GM23248 (cell line): ENCODE measurements at regions not wholly inside any gene's neighbourhood (a gene's known extent, or its start where the extent isn't known, plus 50 kb on each side); places are given as distances from the start of the nearest gene placed in this dataset.

ENCODE experiments used
- DNase-seq: peaks from one replicate; pipeline ENCODE4 v3.0.0-alpha.2; 2015
- H2AFZ ChIP-seq: fragments of 200-600 bp; sonication (generic); 2 replicates; pipeline ENCODE4 v1.6.1; 2016; ENCODE audit warnings: antibody characterized with exemption
- H3F3A ChIP-seq: fragments of 200-600 bp; sonication (generic); 2 replicates; pipeline ENCODE4 v1.6.1; 2016; ENCODE audit warnings: mild to moderate bottlenecking, antibody characterized with exemption, mixed run types; ENCODE audit not compliant: insufficient read depth
- H3K27ac ChIP-seq: fragments of 200-600 bp; sonication (generic); 2 replicates; pipeline ENCODE4 v1.5.1; 2016; ENCODE audit warnings: mild to moderate bottlenecking
- H3K27me3 ChIP-seq: fragments of 200-600 bp; sonication (generic); replicated peaks from 2 replicates; pipeline ENCODE4 v1.6.1; 2016; ENCODE audit warnings: mild to moderate bottlenecking; ENCODE audit not compliant: insufficient read depth
- H3K36me3 ChIP-seq: fragments of 200-600 bp; sonication (generic); 2 replicates; pipeline ENCODE4 v1.6.1; 2016; ENCODE audit warnings: low read depth, mild to moderate bottlenecking
- H3K4me1 ChIP-seq: fragments of 200-600 bp; sonication (generic); 2 replicates; pipeline ENCODE4 v1.6.1; 2016; ENCODE audit warnings: mild to moderate bottlenecking; ENCODE audit not compliant: insufficient read depth
- H3K4me2 ChIP-seq: fragments of 200-600 bp; sonication (generic); one replicate; pipeline ENCODE4 v1.6.1; 2016; ENCODE audit warnings: mild to moderate bottlenecking; ENCODE audit not compliant: unreplicated experiment
- H3K4me3 ChIP-seq: fragments of 200-600 bp; sonication (generic); 2 replicates; pipeline ENCODE4 v1.5.1; 2016; ENCODE audit warnings: mild to moderate bottlenecking
- H3K79me2 ChIP-seq: fragments of 200-600 bp; sonication (generic); 2 replicates; pipeline ENCODE4 v1.6.1; 2016; ENCODE audit warnings: mild to moderate bottlenecking; ENCODE audit not compliant: insufficient read depth
- H3K9ac ChIP-seq: fragments of 200-600 bp; sonication (generic); 2 replicates; pipeline ENCODE4 v1.6.1; 2016; ENCODE audit warnings: mild to moderate bottlenecking
- H3K9me2 ChIP-seq: fragments of 200-600 bp; sonication (generic); 2 replicates; pipeline ENCODE4 v1.6.1; 2016; ENCODE audit warnings: mixed run types, mild to moderate bottlenecking, moderate library complexity; ENCODE audit not compliant: insufficient read depth
- H3K9me3 ChIP-seq: fragments of 200-600 bp; sonication (generic); one replicate; pipeline ENCODE4 v1.6.1; 2017; ENCODE audit warnings: low read depth
- H4K20me1 ChIP-seq: fragments of 200-600 bp; sonication (generic); 2 replicates; pipeline ENCODE4 v1.6.0; 2016; ENCODE audit not compliant: insufficient read depth
- EZH2 ChIP-seq: fragments of 200-600 bp; sonication (generic); IDR thresholded peaks from 2 replicates; pipeline ENCODE4 v1.6.1; 2018; ENCODE audit warnings: antibody characterized with exemption, mild to moderate bottlenecking; ENCODE audit not compliant: insufficient read depth, poor library complexity, severe bottlenecking
- EZH2phosphoT487 ChIP-seq: fragments of 200-600 bp; sonication (generic); IDR thresholded peaks from 2 replicates; pipeline ENCODE4 v1.6.1; 2018; ENCODE audit warnings: antibody characterized with exemption, moderate library complexity, mild to moderate bottlenecking, low read depth; ENCODE audit not compliant: insufficient read depth
- WGBS, 2 experiments: methylation state at CpG; one replicate each; pipeline ENCODE4 v1.1.6; 2015 to 2017; ENCODE audit warnings: low lambda C conversion rate in 2 of 2, low coverage in 1 of 2; ENCODE audit errors: missing lambda C conversion rate in 2 of 2; 5-methylcytosine and 5-hydroxymethylcytosine counted together
- in situ Hi-C: fragments of 300-500 bp; cut with MboI; formaldehyde crosslinking; loops from 2 replicates; pipeline ENCODE4 v1.15.0; 2020

DNA sequence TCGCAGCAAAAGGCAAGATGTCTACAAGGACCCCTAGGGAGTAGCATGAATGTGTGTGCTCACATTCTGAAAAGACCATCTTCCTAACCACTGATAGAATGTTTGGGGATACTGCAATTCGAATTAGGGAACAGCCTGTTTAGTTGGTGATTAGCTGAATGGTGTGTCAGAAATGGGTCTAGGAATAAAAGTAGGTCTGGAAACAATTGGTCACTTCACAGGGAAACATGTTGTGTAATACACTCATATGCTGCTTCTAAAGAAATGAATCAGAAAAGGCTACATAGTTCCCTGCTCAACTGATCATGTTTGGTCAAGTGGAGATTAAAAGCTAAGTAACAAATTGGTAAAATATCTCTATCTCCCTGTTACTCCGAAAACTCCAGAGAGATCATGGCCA lies 2362.4 kb upstream of the TENM3 start:
- no peak overlapping the region for H3K4me2 ChIP-seq
- no peak overlapping the region for H3K27ac ChIP-seq
- no peaks in the 10 kb centered on the region for H4K20me1 ChIP-seq
- no peaks in the 10 kb centered on the region for H3K36me3 ChIP-seq
- TF ChIP-seq EZH2: no peak
- no peaks in the 10 kb centered on the region for H3K4me1 ChIP-seq
- in situ Hi-C loops: no loop called here
- WGBS, 2 experiments: 9 to 17% methylated on average over 3 of the region's 3 CpGs
- H3K9me3 ChIP-seq: no peaks in the 10 kb centered on the region
- no peak overlapping the region for H3K4me3 ChIP-seq
- no peaks in the 10 kb centered on the region for H3K27me3 ChIP-seq
- no peaks in the 10 kb centered on the region for H3K79me2 ChIP-seq
- no peaks in the 10 kb centered on the region for H3F3A ChIP-seq
- DNase-seq: no peak
- H3K9ac ChIP-seq: no peak overlapping the region
- H2AFZ ChIP-seq: no peak overlapping the region
- no peaks in the 10 kb centered on the region for H3K9me2 ChIP-seq

GRCh38 chr4:179894066-179894778 lies 2349.0 kb upstream of the TENM3 start:
- no peaks in the 10 kb centered on the region for H3K27me3 ChIP-seq
- no peak overlapping the region for H3K27ac ChIP-seq
- no peaks in the 10 kb centered on the region for H3K4me1 ChIP-seq
- in situ Hi-C loops: no loop called here
- H3K9me3 ChIP-seq: no peaks in the 10 kb centered on the region
- no peaks in the 10 kb centered on the region for H3K79me2 ChIP-seq
- H4K20me1 ChIP-seq: no peaks in the 10 kb centered on the region
- TF ChIP-seq EZH2phosphoT487: no peak
- TF ChIP-seq EZH2: no peak
- H3K4me2 ChIP-seq: no peak overlapping the region
- no peak overlapping the region for H2AFZ ChIP-seq
- DNase-seq: no peak
- 0 to 1% methylated on average over 3 of the region's 3 CpGs for WGBS, 2 experiments
- no peaks in the 10 kb centered on the region for H3K9me2 ChIP-seq
- no peak overlapping the region for H3K4me3 ChIP-seq
- no peak overlapping the region for H3K9ac ChIP-seq
- H3K36me3 ChIP-seq: no peaks in the 10 kb centered on the region
- H3F3A ChIP-seq: no peaks in the 10 kb centered on the region

DNA sequence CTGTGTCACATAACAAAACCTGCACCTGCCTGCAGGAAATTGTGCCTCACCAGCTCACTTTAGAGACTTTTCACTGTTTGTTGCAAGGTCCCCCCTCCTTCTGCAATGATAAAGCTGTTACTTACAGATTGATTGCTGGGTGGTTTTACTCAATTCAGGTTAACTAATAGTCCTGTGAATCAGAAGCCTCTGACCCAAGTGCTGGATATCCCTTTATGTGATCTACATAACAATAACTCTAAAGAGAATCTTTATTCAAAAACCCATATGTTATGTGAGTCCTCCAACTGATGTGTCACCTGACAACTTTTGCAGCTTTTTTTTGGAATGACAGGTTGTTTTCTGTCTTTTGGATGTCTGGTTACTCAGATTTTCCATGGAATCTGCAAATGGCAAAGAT lies 2323.6 kb upstream of the TENM3 start:
- H3K4me2 ChIP-seq: no peak overlapping the region
- H3K4me1 ChIP-seq: no peaks in the 10 kb centered on the region
- in situ Hi-C loops: no loop called here
- H3K9me3 ChIP-seq: no peaks in the 10 kb centered on the region
- no peak for TF ChIP-seq EZH2
- H3K79me2 ChIP-seq: no peaks in the 10 kb centered on the region
- no peaks in the 10 kb centered on the region for H3K27me3 ChIP-seq
- no peak overlapping the region for H2AFZ ChIP-seq
- H3F3A ChIP-seq: no peaks in the 10 kb centered on the region
- H4K20me1 ChIP-seq: no peaks in the 10 kb centered on the region
- no peak overlapping the region for H3K4me3 ChIP-seq
- no peak overlapping the region for H3K9ac ChIP-seq
- DNase-seq: no peak
- H3K36me3 ChIP-seq: no peaks in the 10 kb centered on the region; the same call in 1 of the 2 replicates
- no peak overlapping the region for H3K27ac ChIP-seq
- no peaks in the 10 kb centered on the region for H3K9me2 ChIP-seq

- in situ Hi-C loops: no loop called here
Measured at GRCh38 chr4:179927473-179927872, 2315.7 kb upstream of the TENM3 start.

DNA sequence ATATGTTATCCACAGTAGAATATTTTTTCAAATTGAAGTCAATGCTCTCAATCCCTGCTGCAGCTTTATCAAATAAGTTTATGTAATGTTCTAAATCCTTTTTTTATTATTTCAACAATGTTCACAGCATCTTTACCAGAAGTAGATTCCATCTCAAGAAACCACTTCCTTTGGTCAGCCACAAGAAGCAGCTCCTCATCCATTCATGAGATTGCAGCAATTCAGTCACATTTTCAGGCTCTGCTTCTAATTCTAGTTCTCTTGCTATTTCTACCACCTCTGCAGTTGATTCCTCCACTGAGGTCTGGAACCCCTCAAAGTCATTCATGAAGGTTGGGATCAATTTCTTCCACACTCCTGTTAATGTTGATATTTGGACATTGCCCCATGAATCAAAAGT lies 2301.3 kb upstream of the TENM3 start:
- H3K4me1 ChIP-seq: no peaks in the 10 kb centered on the region
- H2AFZ ChIP-seq: no peak overlapping the region
- H3K9me3 ChIP-seq: peaks cover 5% of the 10 kb centered on the region
- H3K27ac ChIP-seq: no peak overlapping the region
- no peak overlapping the region for H3K9ac ChIP-seq
- no peaks in the 10 kb centered on the region for H3K27me3 ChIP-seq
- H3K4me2 ChIP-seq: no peak overlapping the region
- DNase-seq: no peak
- no peak overlapping the region for H3K4me3 ChIP-seq
- H4K20me1 ChIP-seq: no peaks in the 10 kb centered on the region
- H3F3A ChIP-seq: no peaks in the 10 kb centered on the region
- in situ Hi-C loops: no loop called here
- H3K79me2 ChIP-seq: no peaks in the 10 kb centered on the region
- TF ChIP-seq EZH2 (no peak), EZH2phosphoT487 (no peak)
- no peaks in the 10 kb centered on the region for H3K36me3 ChIP-seq
- no peaks in the 10 kb centered on the region for H3K9me2 ChIP-seq

More at GRCh38 chr4:179927473-179927872, 2315.7 kb upstream of the TENM3 start:
- no peak for DNase-seq
- Histone ChIP-seq H3K27me3 (no peaks in the 10 kb centered on the region), H3K9me2 (no peaks in the 10 kb centered on the region), H3K36me3 (no peaks in the 10 kb centered on the region), H3K4me1 (no peaks in the 10 kb centered on the region), H3K27ac (no peak overlapping the region), H3K9ac (no peak overlapping the region), H3K4me2 (no peak overlapping the region), H4K20me1 (no peaks in the 10 kb centered on the region), H3K4me3 (no peak overlapping the region), H3K79me2 (no peaks in the 10 kb centered on the region), H3K9me3 (no peaks in the 10 kb centered on the region), H3F3A (no peaks in the 10 kb centered on the region), H2AFZ (no peak overlapping the region)
- TF ChIP-seq EZH2phosphoT487: no peak
- no peak for TF ChIP-seq EZH2
- 0 to 3% methylated on average over 1 of the region's 1 CpG for WGBS, 2 experiments
